Activated T-cell treated with anti-CD3 and anti-CD28 coated beads, Interleukin-2, amount 50 U/mL, for 1 hour (primary cell): ENCODE measurements at regions not wholly inside any gene's neighbourhood (a gene's known extent, or its start where the extent isn't known, plus 50 kb on each side); places are given as distances from the start of the nearest gene placed in this dataset.

ENCODE experiments used
- DNase-seq: peaks from one replicate; pipeline ENCODE4 v3.0.0-alpha.2; 2020

GRCh38 chr12:30874455-30875321, 51.9 kb upstream of the TSPAN11 start:
- DNase-seq, result no peak

- no peak for DNase-seq
These were observed 55.9 kb upstream of the TSPAN11 start for GRCh38 chr12:30870491-30871265.

GRCh38 chr12:30867415-30867814, 59.1 kb upstream of the TSPAN11 start:
- no peak for DNase-seq

GRCh38 chr12:30866256-30866655, 60.3 kb upstream of the TSPAN11 start:
- no peak for DNase-seq

- no peak for DNase-seq
These were observed 62.7 kb upstream of the TSPAN11 start for GRCh38 chr12:30863839-30864238.

- no peak for DNase-seq
These were observed 64.1 kb upstream of the TSPAN11 start for GRCh38 chr12:30862486-30862885.

GRCh38 chr12:30859226-30859625, 67.3 kb upstream of the TSPAN11 start:
- DNase-seq, result no peak

- no peak for DNase-seq
These were observed 68.1 kb upstream of the TSPAN11 start for GRCh38 chr12:30858471-30858870.

- no peak for DNase-seq
These were observed 72.9 kb upstream of the TSPAN11 start for GRCh38 chr12:30853561-30854133.

GRCh38 chr12:30850684-30851083, 75.9 kb upstream of the TSPAN11 start:
- DNase-seq, result no peak

- no peak for DNase-seq
These were observed 79.3 kb upstream of the TSPAN11 start for GRCh38 chr12:30847259-30847658.

- no peak for DNase-seq
These were observed 79.8 kb upstream of the TSPAN11 start for GRCh38 chr12:30846776-30847175.

GRCh38 chr12:30845676-30846075, 80.9 kb upstream of the TSPAN11 start:
- no peak for DNase-seq

GRCh38 chr12:30843211-30843610, 83.3 kb upstream of the TSPAN11 start:
- DNase-seq, result no peak

GRCh38 chr12:30840715-30841114, 85.8 kb upstream of the TSPAN11 start:
- DNase-seq, result no peak

GRCh38 chr12:30839643-30840220, 85.0 kb upstream of the CAPRIN2 start:
- no peak for DNase-seq

- DNase-seq, result no peak
These were observed 82.8 kb upstream of the CAPRIN2 start for GRCh38 chr12:30837595-30837994.

GRCh38 chr12:30836656-30837445, 82.1 kb upstream of the CAPRIN2 start:
- no peak for DNase-seq

- DNase-seq, result no peak
These were observed 80.5 kb upstream of the CAPRIN2 start for GRCh38 chr12:30835216-30835615.

- DNase-seq, result no peak
These were observed 76.0 kb upstream of the CAPRIN2 start for GRCh38 chr12:30830751-30831150.

- no peak for DNase-seq
These were observed 75.1 kb upstream of the CAPRIN2 start for GRCh38 chr12:30829876-30830275.

GRCh38 chr12:30828686-30829085, 73.9 kb upstream of the CAPRIN2 start:
- DNase-seq, result no peak
